ENCODE measurements at regions not wholly inside any gene's neighbourhood (a gene's known extent, or its start where the extent isn't known, plus 50 kb on each side); places are given as distances from the start of the nearest gene placed in this dataset.
"Not testable (repeated sequence)": the region's sequence is repeated elsewhere in the genome, so short reads cannot be mapped to it uniquely, and the experiment has no call there.

DNA sequence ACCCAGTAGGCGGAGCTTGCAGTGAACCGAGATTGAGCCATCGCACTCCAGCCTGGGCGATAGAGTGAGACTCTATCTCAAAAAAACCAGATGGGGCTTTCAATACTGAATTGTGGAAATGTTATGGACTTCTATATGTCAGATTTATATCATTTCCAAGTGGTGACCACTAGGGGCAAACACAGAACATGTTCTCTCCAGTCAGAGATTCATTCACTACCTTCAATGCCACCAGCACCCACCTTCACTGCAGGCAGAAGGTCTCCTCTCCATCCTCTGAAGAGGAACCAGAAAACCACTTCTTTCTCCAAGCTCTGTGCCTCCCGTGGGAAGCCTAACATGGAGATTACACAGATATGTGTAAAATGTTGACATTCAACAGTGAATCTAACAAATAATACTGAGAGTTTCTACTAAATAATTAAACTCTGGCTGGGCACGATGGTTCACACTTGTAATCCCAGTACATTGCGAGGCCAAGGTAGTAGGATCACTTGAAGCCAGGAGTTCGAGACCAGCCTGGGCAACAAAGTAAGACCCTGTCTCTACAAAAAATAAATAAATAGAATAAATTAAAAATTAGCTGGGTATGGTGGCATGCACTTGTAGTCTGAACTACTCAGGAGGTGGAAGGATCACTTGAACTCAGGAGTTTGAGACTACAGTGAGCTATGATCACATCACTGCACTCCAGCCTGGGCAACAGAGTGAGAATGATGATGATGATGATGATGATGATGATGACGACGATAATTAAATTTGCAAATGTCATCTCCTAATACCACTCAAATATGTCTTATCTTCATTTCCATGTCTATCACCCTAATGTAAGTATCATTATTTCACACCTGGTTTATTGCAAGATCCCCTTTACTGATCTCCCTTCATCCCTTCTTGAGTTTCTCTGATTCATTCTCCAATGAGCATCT lies 151.1 kb downstream of the ZNF281 start:
- ATAC-seq, result no peak

DNA sequence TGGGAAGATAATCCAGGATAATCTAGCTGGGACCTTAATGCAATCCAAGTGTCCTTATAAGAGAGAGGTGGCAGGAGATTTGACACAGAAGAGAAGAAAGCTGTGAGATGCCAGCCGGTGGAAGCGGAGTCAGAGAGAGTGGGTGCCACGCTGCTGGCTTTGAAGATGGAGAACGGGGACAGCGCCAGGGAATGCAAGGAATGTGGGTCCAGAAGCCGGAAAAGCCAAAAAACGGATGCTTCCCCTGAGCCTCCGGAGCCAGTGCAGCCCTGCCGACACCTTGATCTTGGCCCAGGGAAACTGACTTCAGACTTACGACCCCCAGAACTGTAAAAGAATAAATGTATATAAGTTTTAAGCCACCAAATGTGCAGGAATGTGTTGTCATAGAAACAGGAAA lies 152.6 kb downstream of the ZNF281 start:
- Histone ChIP-seq H3K27ac (no peak overlapping the region), H3K4me1 (no peaks in the 10 kb centered on the region), H3K4me3 (no peak overlapping the region), H3K36me3 (no peaks in the 10 kb centered on the region), H3K9me3 (no peaks in the 10 kb centered on the region), H3K27me3 (no peaks in the 10 kb centered on the region)
- TF ChIP-seq, protein P1, sequence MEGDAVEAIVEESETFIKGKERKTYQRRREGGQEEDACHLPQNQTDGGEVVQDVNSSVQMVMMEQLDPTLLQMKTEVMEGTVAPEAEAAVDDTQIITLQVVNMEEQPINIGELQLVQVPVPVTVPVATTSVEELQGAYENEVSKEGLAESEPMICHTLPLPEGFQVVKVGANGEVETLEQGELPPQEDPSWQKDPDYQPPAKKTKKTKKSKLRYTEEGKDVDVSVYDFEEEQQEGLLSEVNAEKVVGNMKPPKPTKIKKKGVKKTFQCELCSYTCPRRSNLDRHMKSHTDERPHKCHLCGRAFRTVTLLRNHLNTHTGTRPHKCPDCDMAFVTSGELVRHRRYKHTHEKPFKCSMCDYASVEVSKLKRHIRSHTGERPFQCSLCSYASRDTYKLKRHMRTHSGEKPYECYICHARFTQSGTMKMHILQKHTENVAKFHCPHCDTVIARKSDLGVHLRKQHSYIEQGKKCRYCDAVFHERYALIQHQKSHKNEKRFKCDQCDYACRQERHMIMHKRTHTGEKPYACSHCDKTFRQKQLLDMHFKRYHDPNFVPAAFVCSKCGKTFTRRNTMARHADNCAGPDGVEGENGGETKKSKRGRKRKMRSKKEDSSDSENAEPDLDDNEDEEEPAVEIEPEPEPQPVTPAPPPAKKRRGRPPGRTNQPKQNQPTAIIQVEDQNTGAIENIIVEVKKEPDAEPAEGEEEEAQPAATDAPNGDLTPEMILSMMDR (IDR thresholded peaks at IDR 0.05), result no peak
- ATAC-seq (no peak), DNase-seq (no peak)
- intact Hi-C loops (cut with DNase I), result no loop called here

More for the DNA sequence above, 151.1 kb downstream of the ZNF281 start:
- no peaks in the 10 kb centered on the region for H3K36me3 ChIP-seq
- no peaks in the 10 kb centered on the region for H3K27me3 ChIP-seq
- no peaks in the 10 kb centered on the region for H3K4me1 ChIP-seq
- TF ChIP-seq, protein P1 (IDR thresholded peaks at IDR 0.05), result peak; percentile 39
- intact Hi-C loops (cut with DNase I), result no loop called here
- DNase-seq, result no peak
- H3K4me3 ChIP-seq, result no peak overlapping the region
- H3K9me3 ChIP-seq, result no peaks in the 10 kb centered on the region
- H3K27ac ChIP-seq, result no peak overlapping the region

DNA sequence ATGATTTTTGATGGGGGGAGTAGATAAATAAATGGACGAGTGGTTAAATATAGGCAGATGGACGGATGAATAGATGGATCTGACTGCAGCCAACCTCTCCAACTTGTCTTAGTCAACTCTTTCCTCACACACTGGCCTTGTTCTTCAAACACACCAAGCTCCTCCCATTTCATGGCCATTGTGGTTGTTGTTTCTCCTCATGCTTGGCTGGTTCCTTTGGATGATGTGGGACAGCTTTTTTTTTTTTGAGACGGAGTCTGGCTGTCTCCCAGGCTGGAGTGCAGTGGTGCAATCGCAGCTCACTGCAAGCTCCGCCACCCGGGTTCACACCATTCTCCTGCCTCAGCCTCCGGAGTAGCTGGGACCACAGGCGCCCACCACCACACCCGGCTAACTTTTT lies 155.2 kb downstream of the ZNF281 start:
- DNase-seq; H3K4me3 ChIP-seq; H3K4me1 ChIP-seq; H3K36me3 ChIP-seq; ATAC-seq; intact Hi-C loops (cut with DNase I); H3K27ac ChIP-seq; H3K27me3 ChIP-seq; H3K9me3 ChIP-seq: not testable (repeated sequence)

DNA sequence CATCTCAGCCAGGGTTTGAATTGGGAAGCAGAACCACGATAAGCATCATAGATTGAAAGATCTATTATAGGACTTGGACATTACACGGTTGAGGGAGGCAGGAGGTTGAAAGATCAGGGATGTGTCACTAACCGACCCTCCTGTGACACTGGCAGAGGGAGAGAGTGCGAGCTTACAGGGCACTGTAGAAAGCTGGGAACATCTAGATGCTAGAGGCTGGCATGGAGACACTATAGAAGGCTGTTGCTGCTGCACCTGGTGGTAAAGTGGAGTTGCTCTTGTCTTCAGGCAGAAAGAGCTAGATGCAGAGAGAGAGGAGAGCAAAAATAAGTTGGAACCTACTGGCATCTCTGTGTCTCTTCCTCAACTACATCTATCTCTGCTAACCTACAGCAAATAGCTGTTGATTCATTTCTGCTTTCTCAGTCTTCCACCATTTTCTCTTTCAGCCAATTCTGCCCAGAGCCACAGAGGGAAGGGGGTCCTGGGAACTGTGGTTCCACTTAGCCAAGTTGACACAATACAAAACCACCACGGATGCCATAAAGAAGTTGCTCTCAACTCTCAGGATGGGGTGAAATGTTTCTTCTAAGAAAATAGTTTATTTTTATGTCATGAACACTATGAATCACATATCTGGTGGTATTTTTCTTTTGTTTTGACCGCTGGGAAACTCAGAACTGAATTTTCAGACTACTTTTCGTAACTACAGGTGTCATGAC lies 155.9 kb downstream of the ZNF281 start:
- Histone ChIP-seq H3K27ac (no peak overlapping the region), H3K36me3 (no peaks in the 10 kb centered on the region), H3K4me1 (no peaks in the 10 kb centered on the region), H3K4me3 (no peak overlapping the region), H3K27me3 (no peaks in the 10 kb centered on the region), H3K9me3 (no peaks in the 10 kb centered on the region)
- intact Hi-C loops (cut with DNase I), result no loop called here
- ATAC-seq (no peak), DNase-seq (no peak)
- TF ChIP-seq, protein P1 (IDR thresholded peaks at IDR 0.05), result no peak

DNA sequence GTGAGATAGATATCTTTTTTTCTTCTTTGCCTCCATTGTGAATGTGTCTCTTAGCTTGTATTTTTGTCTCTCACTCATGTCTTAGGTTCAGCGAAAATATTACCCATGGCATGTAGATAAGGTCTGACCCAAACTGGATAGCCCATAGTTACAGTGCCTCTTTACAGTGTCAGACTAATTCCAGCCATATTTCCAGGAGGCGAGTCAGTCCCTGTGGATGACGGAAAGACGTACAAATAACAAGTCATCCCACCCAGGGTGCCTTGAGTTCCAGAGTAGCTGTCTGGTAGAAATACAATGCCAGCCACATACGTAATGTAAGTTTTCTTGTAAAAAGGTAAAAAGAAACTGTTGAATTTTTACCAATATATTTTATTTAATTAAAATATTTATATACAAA lies 157.3 kb downstream of the ZNF281 start:
- no peak for ATAC-seq
- Histone ChIP-seq H3K4me1 (no peaks in the 10 kb centered on the region), H3K27ac (no peak overlapping the region), H3K9me3 (no peaks in the 10 kb centered on the region), H3K4me3 (no peak overlapping the region), H3K27me3 (no peaks in the 10 kb centered on the region), H3K36me3 (no peaks in the 10 kb centered on the region)
- TF ChIP-seq, protein P1 (IDR thresholded peaks at IDR 0.05), result no peak
- intact Hi-C loops (cut with DNase I), result no loop called here
- no peak for DNase-seq

DNA sequence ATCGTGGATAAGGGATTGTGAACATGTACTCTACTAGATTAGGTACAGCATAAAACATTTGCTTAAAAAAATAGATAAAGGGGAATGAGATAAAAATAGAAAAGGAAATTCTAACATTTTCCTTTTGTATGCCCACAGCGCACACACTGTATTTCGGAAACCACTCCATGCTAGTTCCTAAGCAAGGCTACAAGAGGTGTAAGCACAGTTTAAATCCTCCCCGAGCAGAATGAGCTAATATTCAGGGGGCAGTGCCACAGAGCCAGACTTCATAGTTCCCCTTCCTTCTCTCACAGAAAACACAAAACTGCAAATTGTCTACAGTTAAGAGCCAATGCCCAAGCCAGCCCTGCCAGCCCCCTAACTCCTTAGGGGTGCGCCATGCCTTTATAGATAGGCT lies 159.4 kb downstream of the ZNF281 start:
- Histone ChIP-seq H3K27me3 (no peaks in the 10 kb centered on the region), H3K4me3 (no peak overlapping the region), H3K9me3 (no peaks in the 10 kb centered on the region), H3K36me3 (no peaks in the 10 kb centered on the region), H3K4me1 (no peaks in the 10 kb centered on the region), H3K27ac (no peak overlapping the region)
- TF ChIP-seq, protein P1 (IDR thresholded peaks at IDR 0.05), result no peak
- ATAC-seq (no peak), DNase-seq (no peak)
- intact Hi-C loops (cut with DNase I), result no loop called here

All from upper lobe of right lung (tissue), 1 donor.